Parathyroid adenoma (tissue), 2 donors: ENCODE measurements at regions not wholly inside any gene's neighbourhood (a gene's known extent, or its start where the extent isn't known, plus 50 kb on each side); places are given as distances from the start of the nearest gene placed in this dataset.

Experiments
- H2AFZ ChIP-seq: fragments of 300-600 bp; sonication (generic); one replicate; pipeline ENCODE4 v1.7.0; 2017; ENCODE audit warnings: antibody characterized with exemption, mild to moderate bottlenecking
- H3K27ac ChIP-seq: fragments of 300-600 bp; sonication (generic); one replicate; pipeline ENCODE4 v1.7.0; 2017
- H3K27me3 ChIP-seq: fragments of 300-600 bp; sonication (generic); one replicate; pipeline ENCODE4 v1.7.0; 2017; ENCODE audit warnings: low read length; ENCODE audit not compliant: control insufficient read depth, insufficient read depth
- H3K36me3 ChIP-seq: fragments of 300-600 bp; sonication (generic); one replicate; pipeline ENCODE4 v1.7.0; 2017; ENCODE audit warnings: low read length; ENCODE audit not compliant: control insufficient read depth, insufficient read depth
- H3K4me1 ChIP-seq: fragments of 300-600 bp; sonication (generic); one replicate; pipeline ENCODE4 v1.7.0; 2017; ENCODE audit warnings: control low read depth
- H3K4me2 ChIP-seq: fragments of 300-600 bp; sonication (generic); one replicate; pipeline ENCODE4 v1.7.0; 2017; ENCODE audit warnings: low read length
- H3K4me3 ChIP-seq: fragments of 300-600 bp; sonication (generic); one replicate; pipeline ENCODE4 v1.7.0; 2017; ENCODE audit warnings: low read depth, low read length
- H3K79me2 ChIP-seq: fragments of 300-600 bp; sonication (generic); one replicate; pipeline ENCODE4 v1.7.0; 2017; ENCODE audit warnings: control low read depth
- H3K9ac ChIP-seq: fragments of 300-600 bp; sonication (generic); one replicate; pipeline ENCODE4 v1.7.0; 2017; ENCODE audit warnings: mild to moderate bottlenecking
- H3K9me3 ChIP-seq: fragments of 300-600 bp; sonication (generic); one replicate; pipeline ENCODE4 v1.7.0; 2017; ENCODE audit warnings: low read length; ENCODE audit not compliant: control insufficient read depth
- TF ChIP-seq, protein P1 (sequence below): fragments of 300-600 bp; sonication (generic); IDR thresholded peaks from one replicate; pipeline ENCODE4 v1.7.0; 2017; ENCODE audit warnings: antibody characterized with exemption, mild to moderate bottlenecking
- donor health status: primary hyperparathyroidism.

DNA sequence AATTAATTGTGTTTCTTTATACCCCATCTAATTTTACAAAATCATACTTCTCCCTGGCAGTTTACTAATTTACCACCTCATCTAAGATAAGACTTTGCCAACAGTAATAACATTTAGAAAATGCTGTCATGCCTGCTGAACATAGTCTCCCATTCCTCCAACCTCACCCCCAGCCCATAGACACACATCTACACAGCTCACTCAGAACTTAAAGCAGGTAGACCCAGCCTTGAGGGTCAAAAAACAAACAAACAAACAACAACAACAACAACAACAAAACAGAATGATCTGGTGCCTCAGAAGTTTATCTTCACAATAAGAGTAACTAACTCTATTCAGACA, 94.0 kb downstream of the ZC3H11B start:
- no peak overlapping the region for H3K9ac ChIP-seq
- no peaks in the 10 kb centered on the region for H3K27me3 ChIP-seq
- no peak overlapping the region for H3K27ac ChIP-seq
- no peaks in the 10 kb centered on the region for H3K9me3 ChIP-seq
- TF ChIP-seq, protein P1, sequence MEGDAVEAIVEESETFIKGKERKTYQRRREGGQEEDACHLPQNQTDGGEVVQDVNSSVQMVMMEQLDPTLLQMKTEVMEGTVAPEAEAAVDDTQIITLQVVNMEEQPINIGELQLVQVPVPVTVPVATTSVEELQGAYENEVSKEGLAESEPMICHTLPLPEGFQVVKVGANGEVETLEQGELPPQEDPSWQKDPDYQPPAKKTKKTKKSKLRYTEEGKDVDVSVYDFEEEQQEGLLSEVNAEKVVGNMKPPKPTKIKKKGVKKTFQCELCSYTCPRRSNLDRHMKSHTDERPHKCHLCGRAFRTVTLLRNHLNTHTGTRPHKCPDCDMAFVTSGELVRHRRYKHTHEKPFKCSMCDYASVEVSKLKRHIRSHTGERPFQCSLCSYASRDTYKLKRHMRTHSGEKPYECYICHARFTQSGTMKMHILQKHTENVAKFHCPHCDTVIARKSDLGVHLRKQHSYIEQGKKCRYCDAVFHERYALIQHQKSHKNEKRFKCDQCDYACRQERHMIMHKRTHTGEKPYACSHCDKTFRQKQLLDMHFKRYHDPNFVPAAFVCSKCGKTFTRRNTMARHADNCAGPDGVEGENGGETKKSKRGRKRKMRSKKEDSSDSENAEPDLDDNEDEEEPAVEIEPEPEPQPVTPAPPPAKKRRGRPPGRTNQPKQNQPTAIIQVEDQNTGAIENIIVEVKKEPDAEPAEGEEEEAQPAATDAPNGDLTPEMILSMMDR: no peak
- no peaks in the 10 kb centered on the region for H3K4me1 ChIP-seq
- H2AFZ ChIP-seq: no peak overlapping the region
- H3K36me3 ChIP-seq: no peaks in the 10 kb centered on the region
- no peaks in the 10 kb centered on the region for H3K79me2 ChIP-seq
- H3K4me2 ChIP-seq: no peak overlapping the region
- H3K4me3 ChIP-seq: no peak overlapping the region

DNA sequence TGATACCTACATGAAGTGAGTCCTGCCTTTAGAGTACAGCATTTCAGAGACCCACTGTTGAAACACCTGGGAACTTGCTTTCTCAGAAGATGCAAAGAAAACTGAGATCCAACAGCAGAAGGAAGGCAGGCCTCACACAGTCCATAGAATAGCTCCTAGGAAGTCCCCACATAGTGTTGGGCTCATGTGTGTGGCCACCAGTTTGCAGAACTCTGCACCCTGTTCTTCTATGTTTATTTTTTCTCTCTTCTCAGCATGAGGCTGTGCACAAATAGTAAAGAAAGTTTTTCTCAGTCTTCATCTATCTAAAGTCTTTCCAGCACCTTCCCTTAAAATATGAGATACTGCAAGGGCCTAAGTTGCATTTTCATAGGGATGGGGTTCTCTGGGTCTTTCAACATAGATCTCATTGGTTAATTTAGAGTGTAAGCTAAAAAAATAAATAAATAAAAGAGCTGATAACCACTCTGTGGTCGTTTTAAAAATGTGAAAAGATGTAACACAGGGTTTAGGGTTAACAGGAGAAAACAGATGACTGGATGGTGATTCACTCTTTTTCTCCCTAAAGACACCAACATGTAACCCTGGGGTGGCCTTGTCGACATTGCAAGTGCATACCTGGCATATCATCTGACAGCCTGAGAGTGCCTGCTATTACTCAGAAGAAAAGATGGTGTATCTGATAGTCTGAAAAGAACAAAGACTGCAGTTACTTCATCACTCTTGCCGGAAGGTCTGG, 94.6 kb downstream of the ZC3H11B start:
- Histone ChIP-seq H2AFZ (no peak overlapping the region), H3K36me3 (no peaks in the 10 kb centered on the region), H3K79me2 (no peaks in the 10 kb centered on the region), H3K4me2 (no peak overlapping the region), H3K4me1 (no peaks in the 10 kb centered on the region), H3K4me3 (no peak overlapping the region), H3K9ac (no peak overlapping the region), H3K27ac (no peak overlapping the region), H3K27me3 (no peaks in the 10 kb centered on the region), H3K9me3 (no peaks in the 10 kb centered on the region)
- TF ChIP-seq, protein P1: no peak

DNA sequence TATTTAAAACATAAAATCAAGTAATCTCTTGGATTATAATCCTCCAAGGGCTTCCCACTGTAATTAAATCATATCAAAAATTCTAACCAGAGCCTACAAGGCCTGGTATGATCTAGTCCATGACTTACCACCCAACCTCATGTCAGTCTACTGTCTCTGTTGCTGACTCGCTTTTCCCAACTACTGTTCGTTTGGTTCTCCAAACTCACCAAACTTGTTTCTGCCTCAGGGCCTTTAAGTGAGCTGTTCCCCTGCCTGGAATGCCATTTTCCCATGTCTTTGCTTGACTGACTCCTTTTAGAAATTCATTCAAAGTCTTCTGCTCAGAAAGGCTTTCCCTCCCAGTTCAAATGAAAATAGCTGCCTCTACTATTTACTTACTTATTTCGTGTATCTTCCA, 95.9 kb downstream of the ZC3H11B start:
- H3K79me2 ChIP-seq: no peaks in the 10 kb centered on the region

DNA sequence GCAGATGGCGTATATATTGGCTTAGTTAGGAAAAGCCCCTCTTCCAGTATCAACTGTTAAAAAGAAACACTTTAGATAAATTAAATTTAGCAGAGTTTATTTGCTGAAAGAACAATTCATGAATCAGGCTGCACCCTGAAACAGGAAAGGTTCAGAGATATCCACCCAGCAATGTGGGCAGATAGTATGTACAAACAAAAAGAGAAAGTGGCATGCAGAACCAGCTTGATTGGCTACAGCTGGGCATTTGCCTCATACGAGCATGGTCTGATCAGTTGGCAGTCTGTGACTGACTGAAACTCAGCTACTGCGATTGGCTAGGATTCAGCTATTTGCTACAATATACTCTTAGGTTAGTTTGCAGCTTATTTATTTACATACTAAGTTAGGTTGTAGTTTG, 98.2 kb downstream of the ZC3H11B start:
- Histone ChIP-seq H3K4me1 (no peaks in the 10 kb centered on the region), H3K4me3 (no peak overlapping the region), H2AFZ (no peak overlapping the region), H3K79me2 (no peaks in the 10 kb centered on the region), H3K27ac (no peak overlapping the region), H3K36me3 (no peaks in the 10 kb centered on the region), H3K4me2 (no peak overlapping the region), H3K9me3 (no peaks in the 10 kb centered on the region), H3K27me3 (no peaks in the 10 kb centered on the region), H3K9ac (no peak overlapping the region)
- TF ChIP-seq, protein P1: no peak

More for the DNA sequence above, 95.9 kb downstream of the ZC3H11B start:
- Histone ChIP-seq H3K27me3 (no peaks in the 10 kb centered on the region), H2AFZ (no peak overlapping the region), H3K9me3 (no peaks in the 10 kb centered on the region), H3K4me2 (no peak overlapping the region), H3K36me3 (no peaks in the 10 kb centered on the region), H3K27ac (no peak overlapping the region), H3K4me1 (no peaks in the 10 kb centered on the region), H3K9ac (no peak overlapping the region), H3K4me3 (no peak overlapping the region)
- TF ChIP-seq, protein P1: no peak

DNA sequence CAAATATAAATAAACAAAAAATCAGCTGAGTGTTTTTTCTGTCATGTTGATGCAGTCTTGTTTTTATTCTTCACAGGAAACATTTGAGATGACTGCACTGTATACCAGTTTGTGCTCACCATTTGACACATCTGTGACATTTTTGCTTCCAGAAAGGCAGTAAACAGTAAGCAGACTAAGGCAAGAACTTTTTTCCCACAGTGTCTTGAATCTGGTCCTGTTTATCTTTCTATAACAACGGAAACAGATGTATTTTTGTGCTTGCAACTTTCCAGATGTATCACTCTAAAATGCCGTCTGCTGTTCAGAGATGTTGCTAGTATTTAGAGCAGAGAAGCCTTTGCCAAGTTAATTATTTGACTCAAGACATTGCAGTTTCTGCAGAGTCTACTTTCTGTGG, 105.5 kb downstream of the ZC3H11B start:
- no peaks in the 10 kb centered on the region for H3K27me3 ChIP-seq
- H2AFZ ChIP-seq: no peak overlapping the region
- TF ChIP-seq, protein P1: no peak
- no peaks in the 10 kb centered on the region for H3K9me3 ChIP-seq
- H3K79me2 ChIP-seq: no peaks in the 10 kb centered on the region
- H3K4me1 ChIP-seq: no peaks in the 10 kb centered on the region
- no peak overlapping the region for H3K9ac ChIP-seq
- no peak overlapping the region for H3K27ac ChIP-seq
- no peak overlapping the region for H3K4me3 ChIP-seq
- H3K4me2 ChIP-seq: no peak overlapping the region
- no peaks in the 10 kb centered on the region for H3K36me3 ChIP-seq
